ENCODE measurements at regions not wholly inside any gene's neighbourhood (a gene's known extent, or its start where the extent isn't known, plus 50 kb on each side); places are given as distances from the start of the nearest gene placed in this dataset.

GRCh38 chr20:18972251-18972876 lies 158.8 kb downstream of the SCP2D1 start:
- DNase-seq, result no peak

DNA sequence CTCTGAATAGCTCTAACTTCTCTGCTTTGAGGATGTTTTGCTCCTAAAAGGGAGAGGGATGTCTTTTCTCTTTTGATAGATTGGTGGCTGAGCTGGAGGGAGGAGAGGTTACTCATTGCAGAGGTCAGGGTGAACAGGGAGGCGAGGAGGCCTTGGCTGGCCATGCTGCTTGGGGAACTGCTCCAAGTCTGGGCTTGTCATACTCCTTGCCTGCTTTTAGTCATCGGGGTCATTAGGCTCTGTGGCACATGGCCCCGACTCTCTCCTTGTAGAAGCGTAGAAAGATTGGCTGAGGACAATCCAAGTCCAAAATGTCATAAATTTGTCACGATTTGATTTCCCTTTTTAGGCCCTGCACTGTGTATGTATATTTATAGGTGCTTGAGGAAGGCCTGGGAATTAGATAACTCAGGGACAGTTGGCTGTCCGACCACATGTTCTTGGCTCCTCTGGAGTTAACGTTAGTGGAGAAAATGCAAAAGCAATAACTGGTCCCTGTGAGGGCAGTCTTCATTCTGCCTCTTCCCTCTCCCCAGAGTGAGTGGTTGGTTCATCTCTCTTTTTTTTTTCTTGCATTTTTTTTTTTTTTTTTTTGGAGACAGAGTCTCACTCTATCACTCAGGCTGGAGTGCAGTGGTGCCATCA lies 160.1 kb downstream of the SCP2D1 start:
- no peak for DNase-seq

GRCh38 chr20:18974660-18975059 lies 161.1 kb downstream of the SCP2D1 start:
- DNase-seq, result no peak

DNA sequence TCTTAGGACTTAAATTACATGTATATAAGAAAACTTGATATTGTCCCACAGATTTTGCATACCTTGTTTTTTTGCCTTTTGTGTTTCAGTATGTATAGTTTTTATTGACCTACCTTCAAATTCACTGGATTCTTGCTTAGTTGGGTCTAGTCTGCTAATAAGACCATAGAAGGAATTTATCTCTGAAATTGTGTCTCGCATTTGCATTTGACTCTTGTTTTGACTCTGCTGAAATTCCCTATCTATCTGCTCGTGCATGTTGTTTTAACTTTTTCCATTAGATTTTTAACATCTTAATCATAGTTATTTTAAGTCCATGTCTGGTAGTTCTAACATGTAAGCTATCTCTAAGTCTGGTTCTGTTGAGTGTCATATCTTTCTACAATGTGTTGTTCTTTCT lies 163.9 kb downstream of the SCP2D1 start:
- no peak for DNase-seq

DNA sequence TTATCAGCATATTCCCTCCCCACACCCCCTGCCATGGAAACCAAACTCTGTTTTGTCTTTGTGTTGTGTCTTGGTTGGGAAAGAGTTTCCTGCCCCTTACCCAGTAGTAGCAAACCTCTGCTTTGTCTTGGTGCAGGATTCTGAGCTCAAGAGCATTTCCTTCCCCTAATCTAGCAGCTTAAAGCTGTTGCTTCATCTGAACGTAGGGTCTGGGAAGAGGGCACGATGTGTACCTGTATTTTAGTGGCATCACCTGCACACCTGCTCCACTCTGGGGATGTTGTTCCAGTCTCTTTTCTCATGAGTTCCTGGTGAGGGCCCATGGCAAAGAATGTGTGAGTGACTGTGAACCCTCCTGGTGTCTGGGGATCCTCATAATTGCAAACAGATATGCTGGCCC lies 164.7 kb downstream of the SCP2D1 start:
- no peak for DNase-seq

DNA sequence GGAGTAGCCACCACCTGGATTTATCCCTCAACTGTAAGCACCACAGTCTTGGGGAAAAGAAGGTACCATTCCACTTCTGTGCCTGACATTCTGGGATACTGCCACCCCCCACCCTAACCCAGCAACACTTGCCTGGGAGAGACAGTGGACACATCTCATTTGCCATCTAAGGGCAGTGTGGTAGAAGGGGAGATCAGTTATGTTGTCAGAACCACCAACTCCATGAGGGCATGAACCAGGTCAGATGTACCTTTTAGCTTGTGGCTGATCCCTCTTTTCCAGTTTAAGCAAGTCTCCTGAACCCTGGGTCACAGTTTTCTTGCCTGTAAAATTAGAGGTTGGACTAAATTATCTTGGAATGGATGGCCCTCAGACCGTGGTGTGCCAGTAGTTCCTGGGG lies 165.5 kb downstream of the SCP2D1 start:
- no peak for DNase-seq

DNA sequence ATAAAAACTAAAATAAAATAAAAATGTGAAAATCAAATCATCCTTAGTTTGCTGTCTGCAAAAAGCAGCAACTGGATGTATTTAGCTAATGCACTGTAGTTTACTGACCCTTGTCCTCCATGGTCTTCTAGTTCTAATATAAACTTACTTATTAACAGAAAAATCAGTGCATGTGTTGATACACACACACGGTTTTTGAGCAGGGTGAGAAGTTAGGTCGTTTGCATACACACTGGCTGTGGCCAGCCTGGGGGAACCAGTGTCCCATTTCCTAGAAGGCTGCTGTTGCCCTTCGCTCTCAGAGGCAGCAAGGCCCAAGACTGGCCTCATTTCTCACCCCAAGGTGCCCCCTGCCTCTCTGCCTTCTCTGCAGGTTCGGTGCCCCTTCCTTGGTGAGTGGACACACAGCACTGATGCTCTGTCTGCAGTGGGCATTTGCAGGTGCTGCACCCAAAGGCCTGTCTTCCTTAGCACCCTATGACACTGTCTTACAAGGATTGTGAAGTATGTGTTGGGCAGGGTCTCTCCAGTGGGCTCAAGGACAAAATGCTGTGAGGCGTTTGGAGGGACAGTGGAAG lies 168.5 kb downstream of the SCP2D1 start:
- no peak for DNase-seq

- no peak for DNase-seq
These were observed 170.2 kb downstream of the SCP2D1 start for GRCh38 chr20:18983796-18984195.

DNA sequence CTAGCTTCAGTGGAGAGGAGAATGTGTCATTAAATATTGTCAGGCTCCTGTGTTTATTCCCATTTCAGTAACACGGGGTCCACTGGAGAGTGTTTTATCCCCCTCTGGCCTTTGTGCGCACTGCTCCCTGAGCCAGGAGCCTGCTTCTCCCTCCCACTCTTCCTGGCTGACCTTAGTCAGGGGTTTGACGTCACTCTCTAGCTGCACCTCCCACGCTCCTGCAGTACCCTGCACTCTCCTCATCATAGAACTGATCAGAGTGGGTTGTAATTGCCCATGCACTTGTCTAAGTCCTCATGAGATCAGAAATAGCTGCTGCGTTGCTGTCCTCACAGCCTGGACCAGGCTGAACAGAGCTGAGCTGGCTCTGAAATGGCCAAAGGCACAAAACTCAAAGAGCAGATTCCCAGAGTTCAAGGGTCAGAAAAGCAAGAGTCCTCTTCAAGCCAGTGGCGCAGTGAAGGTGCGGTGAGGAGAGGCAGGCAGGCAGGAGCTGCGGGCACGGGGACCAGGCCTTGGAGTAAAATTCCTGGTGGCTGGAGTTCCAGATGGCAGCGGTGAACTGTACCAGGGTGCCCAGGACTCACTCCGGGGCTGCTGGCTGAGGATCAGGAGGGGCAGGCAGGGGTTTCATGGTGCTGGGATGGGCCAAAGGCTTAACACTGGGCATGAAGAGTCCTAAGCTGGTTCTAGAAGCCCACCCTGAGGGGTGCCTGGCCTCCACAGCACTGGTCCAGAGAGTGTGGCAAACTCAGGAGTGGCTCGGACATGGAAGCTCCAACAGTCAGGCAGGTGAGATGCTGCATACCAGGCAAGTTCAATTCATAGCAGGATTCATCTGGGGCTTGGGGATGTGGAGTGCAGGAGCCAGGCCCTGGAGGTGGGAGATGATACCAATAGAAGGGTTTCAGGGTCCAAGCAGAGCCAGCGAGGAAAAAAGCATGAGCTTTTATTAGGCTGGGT lies 170.9 kb downstream of the SCP2D1 start:
- DNase-seq, result no peak

DNA sequence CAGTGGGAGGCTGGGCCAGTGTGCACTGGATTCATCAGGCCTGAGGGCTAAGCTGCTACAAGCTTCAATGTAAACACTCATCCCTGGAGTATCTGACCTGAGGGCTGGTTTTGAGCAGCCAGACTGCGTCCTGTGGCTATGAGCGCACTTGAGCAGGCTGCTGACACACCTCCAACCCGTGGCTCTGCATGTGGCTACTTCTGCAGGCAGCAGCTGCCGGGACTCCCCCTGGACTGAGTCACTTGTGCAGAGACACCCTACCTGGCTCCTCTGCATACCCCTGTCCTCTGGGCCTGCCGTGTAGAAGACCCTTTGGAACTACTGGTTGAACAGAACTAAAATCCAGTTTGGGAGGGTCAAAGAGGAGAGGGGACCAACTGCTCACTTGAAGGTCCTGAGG lies 172.0 kb downstream of the SCP2D1 start:
- DNase-seq, result no peak

GRCh38 chr20:18986146-18986830 lies 172.7 kb downstream of the SCP2D1 start:
- DNase-seq, result no peak

DNA sequence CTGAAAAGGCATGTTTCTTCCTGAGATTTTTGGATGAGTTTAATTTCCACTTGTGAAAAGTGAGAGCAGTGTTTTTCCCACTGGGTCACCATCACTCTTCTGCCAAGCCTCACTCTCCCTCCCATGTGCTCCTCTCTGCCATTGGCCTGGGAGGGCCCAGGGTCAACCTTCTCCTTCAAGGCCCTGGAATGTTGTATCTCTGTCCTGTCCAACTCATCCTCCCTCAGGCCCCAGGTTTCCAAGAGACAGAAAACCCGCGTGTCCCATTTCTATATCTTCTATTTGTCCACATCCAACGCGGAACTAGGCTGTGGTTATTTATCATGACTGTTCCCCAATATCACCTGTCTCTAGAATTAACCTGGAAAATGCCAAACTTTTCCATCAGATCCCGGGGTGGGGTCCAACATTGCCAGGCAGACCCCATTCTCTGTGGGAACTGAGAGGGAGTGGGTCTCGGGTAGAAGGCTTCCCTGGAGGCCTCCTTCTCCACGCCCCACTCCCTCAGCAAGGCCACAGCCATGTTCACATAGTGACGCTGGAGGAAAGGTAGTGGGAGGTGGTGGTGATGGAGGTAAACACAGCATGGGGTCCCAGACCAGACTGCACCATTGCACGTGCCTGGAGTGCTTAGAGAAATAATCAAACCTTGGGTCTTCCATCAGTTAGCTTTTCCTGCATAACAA lies 173.5 kb downstream of the SCP2D1 start:
- no peak for DNase-seq

- DNase-seq, result no peak
These were observed 174.3 kb downstream of the SCP2D1 start for GRCh38 chr20:18987781-18988360.

- DNase-seq, result no peak
These were observed 175.1 kb downstream of the SCP2D1 start for GRCh38 chr20:18988701-18989100.

GRCh38 chr20:18989736-18990474 lies 176.3 kb downstream of the SCP2D1 start:
- DNase-seq, result no peak

DNA sequence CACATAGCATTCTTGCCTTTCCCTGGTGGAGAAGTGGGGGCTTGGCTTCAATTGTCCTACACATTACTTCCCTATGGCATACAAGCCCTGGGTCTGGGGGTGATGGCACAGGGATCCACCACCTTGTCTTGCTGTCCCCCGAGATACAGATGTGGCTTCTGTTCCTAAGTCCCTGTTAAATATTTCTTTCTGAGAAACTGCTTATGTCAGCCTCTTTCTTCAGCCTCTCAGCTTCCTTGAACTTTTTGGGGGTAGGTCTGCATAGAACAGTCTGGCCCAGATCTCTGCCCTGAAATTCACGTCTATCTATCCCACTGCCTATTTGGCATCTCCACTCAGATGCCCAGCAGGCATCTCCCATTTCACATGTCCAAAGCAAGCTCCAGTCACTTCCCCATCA lies 177.4 kb downstream of the SCP2D1 start:
- DNase-seq, result no peak

DNA sequence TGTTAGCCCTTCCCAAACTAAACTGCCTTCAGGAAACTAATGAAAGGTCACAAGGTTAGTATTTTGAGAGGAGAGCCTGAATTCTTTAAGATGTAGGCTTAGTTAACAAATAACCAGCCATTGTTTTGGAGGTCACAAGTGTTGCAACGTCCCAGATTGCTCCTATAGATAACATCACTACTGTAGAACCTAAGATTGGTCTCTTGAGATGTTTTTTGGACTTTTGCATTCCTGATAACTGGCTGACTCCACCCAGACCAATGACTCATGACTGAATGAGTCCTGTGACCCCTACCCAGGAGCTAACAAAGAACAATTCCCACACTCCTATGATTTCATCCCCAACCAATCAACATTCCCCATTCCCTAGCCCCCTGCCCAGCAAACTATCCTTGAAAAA lies 178.8 kb downstream of the SCP2D1 start:
- no peak for DNase-seq

GRCh38 chr20:18995455-18995854 lies 181.9 kb downstream of the SCP2D1 start:
- DNase-seq, result no peak

- no peak for DNase-seq
These were observed 185.5 kb downstream of the SCP2D1 start for GRCh38 chr20:18999086-18999485.

- no peak for DNase-seq
These were observed 186.5 kb downstream of the SCP2D1 start for GRCh38 chr20:19000078-19000477.

GRCh38 chr20:19001177-19001576 lies 187.6 kb downstream of the SCP2D1 start:
- no peak for DNase-seq

Measured in DMS79 treated with DMSO at 0.1 percent for 48 hours (cell line).